D341Med (cell line): ENCODE measurements at regions not wholly inside any gene's neighbourhood (a gene's known extent, or its start where the extent isn't known, plus 50 kb on each side); places are given as distances from the start of the nearest gene placed in this dataset.

Experiments used
- DNase-seq: peaks from one replicate; pipeline ENCODE4 v3.0.0; 2012; ENCODE audit warnings: low spot score

- no peak for DNase-seq
Measured at GRCh38 chr11:81032906-81033305, 1592.1 kb upstream of the TENM4 start.

DNA sequence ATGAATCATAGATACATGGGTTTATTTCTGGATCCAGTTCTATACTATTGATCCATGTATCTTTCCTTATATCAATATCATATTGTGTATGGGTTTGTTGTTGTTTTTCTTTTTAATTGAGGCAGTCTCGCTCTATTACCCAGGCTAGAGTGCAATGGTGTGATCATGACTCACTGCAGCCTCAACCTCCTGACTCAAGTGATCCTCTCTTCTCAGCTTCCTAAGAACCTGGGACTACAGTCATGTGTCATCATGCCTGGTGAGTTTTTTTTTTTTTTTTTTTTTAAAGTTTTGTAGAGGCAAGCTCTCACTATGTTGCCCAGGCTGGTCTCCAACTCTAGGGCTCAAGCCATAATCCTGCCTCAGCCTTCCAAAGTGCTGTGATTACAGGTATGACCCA, 1589.4 kb upstream of the TENM4 start:
- no peak for DNase-seq

DNA sequence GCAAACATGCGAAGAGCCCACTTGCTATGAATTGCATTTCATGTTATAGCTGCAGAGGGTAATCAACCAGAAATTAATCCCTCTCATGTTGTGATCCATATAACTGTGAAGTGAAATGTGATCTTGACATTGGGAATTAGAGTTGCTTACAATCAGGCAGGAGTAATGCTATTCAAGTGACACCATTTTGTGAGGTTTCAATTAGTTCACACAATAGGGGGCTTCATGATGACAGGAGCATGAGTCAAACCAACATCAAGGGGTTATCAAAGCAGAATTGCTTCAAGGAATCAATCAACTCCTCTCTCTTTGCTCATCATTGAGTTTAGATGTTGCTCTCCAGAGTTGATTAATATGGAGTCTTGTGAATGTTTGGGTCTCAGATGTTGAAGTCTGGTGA, 1585.2 kb upstream of the TENM4 start:
- no peak for DNase-seq

GRCh38 chr11:81022057-81022456, 1581.2 kb upstream of the TENM4 start:
- no peak for DNase-seq

- no peak for DNase-seq
Measured at GRCh38 chr11:81010631-81011030, 1569.8 kb upstream of the TENM4 start.

GRCh38 chr11:81007046-81007445, 1566.2 kb upstream of the TENM4 start:
- no peak for DNase-seq

DNA sequence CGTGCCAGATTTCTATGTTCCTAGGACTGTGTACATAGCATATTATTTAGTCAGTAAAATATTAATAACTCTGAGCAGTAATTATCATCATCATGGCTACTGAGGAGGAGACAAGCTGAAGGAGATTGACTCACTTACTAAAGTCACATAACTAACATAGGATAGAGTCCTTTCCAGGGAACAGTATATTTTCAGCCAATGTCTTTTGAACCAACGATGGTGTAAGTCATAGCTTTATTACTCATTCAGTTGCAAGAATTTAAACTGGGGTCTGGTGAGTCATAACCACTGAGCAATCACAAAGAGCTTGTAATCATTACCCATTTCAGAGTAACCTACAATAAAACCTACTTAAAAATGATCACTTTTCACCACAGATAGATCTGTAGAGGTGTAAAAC, 1564.8 kb upstream of the TENM4 start:
- no peak for DNase-seq

- DNase-seq: no peak
Measured at GRCh38 chr11:81004576-81004975, 1563.7 kb upstream of the TENM4 start.

DNA sequence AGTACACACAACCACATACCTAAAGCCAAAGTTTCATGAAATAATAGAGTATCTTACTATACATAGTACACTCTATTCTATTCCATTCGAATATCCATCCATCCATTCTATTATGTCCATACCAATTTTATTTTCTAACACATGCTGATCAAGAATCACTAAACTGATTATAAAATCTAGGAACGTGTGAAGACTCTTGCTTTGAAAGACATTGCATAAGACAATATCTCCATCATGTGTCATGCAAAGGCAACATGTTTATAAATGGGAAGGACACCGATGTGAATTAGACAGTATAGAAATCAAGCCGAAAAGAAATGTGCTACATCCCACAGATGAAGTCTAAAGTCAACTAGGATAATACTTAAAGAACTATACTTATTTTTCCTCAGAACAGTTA, 1561.5 kb upstream of the TENM4 start:
- no peak for DNase-seq

- DNase-seq: no peak
Measured at GRCh38 chr11:81000735-81001134, 1559.9 kb upstream of the TENM4 start.

GRCh38 chr11:81000334-81000733, 1559.5 kb upstream of the TENM4 start:
- DNase-seq: no peak

GRCh38 chr11:80995523-80995922, 1554.7 kb upstream of the TENM4 start:
- DNase-seq: no peak

- no peak for DNase-seq
Measured at GRCh38 chr11:80993536-80993935, 1552.7 kb upstream of the TENM4 start.

DNA sequence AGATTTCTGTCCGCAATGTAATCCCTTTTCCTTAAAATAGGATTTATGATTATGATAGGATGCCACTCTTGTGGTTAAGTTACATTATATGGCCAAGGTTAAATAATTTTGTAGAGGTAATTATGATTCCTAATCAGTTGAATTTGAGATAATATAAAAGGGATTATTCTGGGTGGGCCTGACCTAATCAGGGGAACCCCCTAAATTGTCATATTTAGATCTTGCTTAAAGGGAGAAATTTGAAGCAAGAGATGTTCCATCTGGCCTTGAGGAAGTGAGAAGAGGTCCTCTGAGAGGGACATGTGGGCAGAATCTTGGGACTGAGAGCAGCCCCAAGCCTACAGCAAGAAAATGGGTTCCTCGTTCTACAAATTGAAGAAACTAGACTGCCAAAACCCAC, 1550.1 kb upstream of the TENM4 start:
- no peak for DNase-seq

- DNase-seq: no peak
Measured at GRCh38 chr11:80987171-80987570, 1546.3 kb upstream of the TENM4 start.

DNA sequence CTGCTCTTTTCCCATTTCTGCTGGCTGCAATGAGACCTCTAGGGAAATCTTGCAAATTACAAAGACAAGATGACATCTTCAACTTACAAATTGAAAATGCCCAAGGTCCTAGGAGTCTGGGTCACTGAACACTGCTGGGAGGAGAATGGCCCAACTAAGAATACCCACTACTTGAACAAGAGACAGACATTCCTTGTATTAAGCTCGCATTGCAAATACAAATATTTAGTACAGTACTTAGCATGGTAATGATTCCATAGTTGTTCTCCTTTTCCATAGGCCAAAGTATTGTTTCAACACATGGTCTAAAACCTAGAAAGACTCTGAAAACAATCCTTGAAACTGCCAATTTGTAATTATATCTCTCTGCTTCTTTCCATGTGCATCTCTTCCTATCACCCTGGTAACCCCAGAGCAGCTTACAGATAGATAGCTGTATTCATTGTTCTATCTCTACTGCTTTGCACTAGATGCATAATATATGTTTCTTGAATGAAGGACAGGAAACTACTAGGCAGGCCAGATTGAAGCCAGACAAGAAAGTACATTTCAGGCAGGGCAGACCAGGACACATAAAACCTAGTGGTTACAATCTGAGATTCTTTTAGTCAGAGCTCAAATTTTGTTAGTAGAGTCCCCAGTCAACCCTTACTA, 1545.7 kb upstream of the TENM4 start:
- no peak for DNase-seq

GRCh38 chr11:80980227-80980626, 1539.4 kb upstream of the TENM4 start:
- no peak for DNase-seq

- DNase-seq: no peak
Measured at GRCh38 chr11:80973786-80974185, 1533.0 kb upstream of the TENM4 start.

DNA sequence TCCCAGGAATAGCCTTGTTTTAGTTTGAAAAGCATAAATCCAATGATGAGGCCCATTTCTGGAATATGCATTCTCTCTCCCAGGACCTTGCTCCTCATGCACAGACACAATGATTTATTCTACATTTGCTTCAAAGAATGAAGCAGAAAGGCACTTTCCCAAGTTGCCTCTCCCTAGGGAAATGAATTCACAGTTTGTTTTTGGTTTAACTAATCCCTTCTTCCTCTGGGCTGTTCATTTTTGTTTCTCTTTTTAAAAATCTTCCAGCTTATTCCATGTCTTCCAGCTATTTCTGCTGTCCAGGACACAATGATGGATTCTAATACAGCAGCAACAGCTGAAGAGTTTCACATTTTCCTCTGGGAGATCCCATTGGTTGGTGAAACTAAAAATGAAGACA, 1529.2 kb upstream of the TENM4 start:
- DNase-seq: no peak

- DNase-seq: no peak
Measured at GRCh38 chr11:80967649-80968048, 1526.8 kb upstream of the TENM4 start.

GRCh38 chr11:80960381-80961029, 1519.7 kb upstream of the TENM4 start:
- no peak for DNase-seq

DNA sequence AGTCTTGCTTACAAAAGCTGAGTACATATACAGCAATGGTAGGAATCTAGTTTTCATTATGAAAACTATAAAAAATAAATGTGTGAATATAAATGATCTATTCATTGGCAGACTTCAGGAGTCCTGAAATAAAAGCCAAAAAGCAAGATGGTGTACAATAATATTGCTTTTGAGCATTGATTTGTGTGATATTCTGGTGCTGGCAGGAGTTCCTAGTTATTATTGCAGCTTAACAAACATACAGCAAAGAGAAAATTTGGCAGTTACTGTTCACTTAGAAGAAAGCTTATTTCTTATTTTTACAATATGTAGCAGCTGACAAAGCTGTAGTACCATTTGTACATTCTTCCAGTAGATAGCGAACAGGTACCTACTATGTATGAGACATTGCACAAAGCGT, 1518.9 kb upstream of the TENM4 start:
- no peak for DNase-seq

DNA sequence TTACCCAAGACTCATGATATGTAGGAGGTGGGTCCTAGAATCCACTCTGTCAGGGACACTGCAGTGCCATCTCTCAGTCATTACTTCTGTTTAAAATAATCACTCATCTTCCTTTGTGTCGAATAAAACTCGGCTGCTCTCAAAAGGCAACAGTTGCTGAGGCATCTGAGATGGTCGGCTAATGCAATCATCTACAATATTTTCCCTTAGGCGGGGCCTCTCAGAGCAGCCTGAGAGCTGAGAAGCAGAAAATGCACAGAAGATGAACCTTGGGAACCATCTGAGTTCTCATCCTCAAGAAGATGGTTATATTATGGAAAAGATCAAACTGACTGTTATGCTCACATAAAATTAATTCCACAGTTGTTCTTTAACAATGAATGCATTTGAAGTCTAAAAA, 1518.2 kb upstream of the TENM4 start:
- DNase-seq: no peak

DNA sequence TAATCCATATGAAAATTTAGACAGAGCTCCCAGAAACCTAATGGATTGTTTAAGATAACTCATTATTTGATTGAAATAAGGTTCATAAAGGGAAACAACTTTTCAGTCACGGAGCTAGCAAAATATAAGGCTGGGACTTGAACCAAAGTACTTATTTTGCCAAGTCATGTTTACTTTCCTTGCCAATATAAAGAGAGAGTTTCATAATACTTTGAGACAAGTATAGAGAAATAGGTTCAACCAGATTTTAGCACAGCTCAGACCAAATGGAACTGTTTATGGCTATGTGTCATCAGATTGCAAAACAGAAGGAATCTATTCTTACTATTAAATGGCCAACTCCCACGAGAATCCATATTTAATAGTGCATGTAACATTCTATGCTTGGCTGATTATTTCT, 1517.5 kb upstream of the TENM4 start:
- DNase-seq: no peak
